Neural cell (in vitro differentiated cells): ENCODE measurements at regions not wholly inside any gene's neighbourhood (a gene's known extent, or its start where the extent isn't known, plus 50 kb on each side); places are given as distances from the start of the nearest gene placed in this dataset.

ENCODE experiments used
- H2AFZ ChIP-seq: fragments of 200-600, 300-800 bp; sonication (generic), shearing (Covaris generic); 2 replicates; pipeline ENCODE4 v1.6.0; 2014; ENCODE audit warnings: low read depth, mild to moderate bottlenecking, antibody characterized with exemption, low read length, moderate library complexity
- H3F3A ChIP-seq: fragments of 200-600 bp; shearing (Covaris generic); 2 replicates; pipeline ENCODE4 v1.6.1; 2016; ENCODE audit warnings: mild to moderate bottlenecking, moderate library complexity, mixed read lengths, antibody characterized with exemption, low read length; ENCODE audit not compliant: insufficient read depth, poor library complexity, severe bottlenecking
- H3K27ac ChIP-seq: fragments of 200-600, 300-800 bp; sonication (generic), shearing (Covaris generic); 2 replicates; pipeline ENCODE4 v1.5.1; 2014; ENCODE audit warnings: mild to moderate bottlenecking, low read length, moderate library complexity
- H3K27me3 ChIP-seq: fragments of 300-800, 200-600 bp; sonication (generic), shearing (Covaris generic); 2 replicates; pipeline ENCODE4 v1.6.0; 2014; ENCODE audit warnings: mild to moderate bottlenecking, low read depth, low read length, moderate library complexity; ENCODE audit not compliant: insufficient read depth
- H3K36me3 ChIP-seq: fragments of 300-800, 200-600 bp; sonication (generic), shearing (Covaris generic); 2 replicates; pipeline ENCODE4 v1.5.1; 2014; ENCODE audit warnings: mild to moderate bottlenecking, antibody characterized with exemption, low read length, moderate library complexity; ENCODE audit not compliant: insufficient read depth
- H3K4me2 ChIP-seq: fragments of 300-800, 200-600 bp; sonication (generic), shearing (Covaris generic); 2 replicates; pipeline ENCODE4 v1.6.0; 2014; ENCODE audit warnings: mild to moderate bottlenecking, low read length
- H3K4me3 ChIP-seq: fragments of 300-800, 200-600 bp; sonication (generic), shearing (Covaris generic); 2 replicates; pipeline ENCODE4 v1.5.1; 2014; ENCODE audit warnings: mild to moderate bottlenecking, low read length, moderate library complexity
- H3K79me2 ChIP-seq: fragments of 200-600 bp; shearing (Covaris generic); replicated peaks from 2 replicates; pipeline ENCODE4 v1.6.0; 2014; ENCODE audit warnings: mild to moderate bottlenecking, low read length, moderate library complexity; ENCODE audit not compliant: insufficient read depth
- H3K9ac ChIP-seq: fragments of 300-800, 200-600 bp; sonication (generic), shearing (Covaris generic); 2 replicates; pipeline ENCODE4 v1.6.1; 2016; ENCODE audit warnings: mild to moderate bottlenecking, low read length, mixed read lengths
- H3K9me2 ChIP-seq: fragments of 200-600 bp; shearing (Covaris generic); 2 replicates; pipeline ENCODE4 v1.6.1; 2016; ENCODE audit warnings: mild to moderate bottlenecking, low read length, mixed read lengths; ENCODE audit not compliant: insufficient read depth
- H3K9me3 ChIP-seq: fragments of 200-600, 300-800 bp; sonication (generic), shearing (Covaris generic); 2 replicates; pipeline ENCODE4 v1.6.1; 2016; ENCODE audit warnings: mild to moderate bottlenecking, mixed run types, low read length, moderate library complexity, mixed read lengths
- H4K20me1 ChIP-seq: fragments of 200-600 bp; shearing (Covaris generic); 2 replicates; pipeline ENCODE4 v1.6.1; 2016; ENCODE audit warnings: mild to moderate bottlenecking, mixed run types; ENCODE audit not compliant: insufficient read depth
- CTCF ChIP-seq: fragments of 450-650 bp; IDR thresholded peaks from 2 replicates; pipeline ENCODE4 v1.5.1; 2014; ENCODE audit warnings: antibody characterized with exemption, mild to moderate bottlenecking, moderate library complexity; ENCODE audit not compliant: poor library complexity, severe bottlenecking
- MXI1 ChIP-seq: fragments of 450-650 bp; conservative IDR thresholded peaks from 2 replicates; pipeline ENCODE4 v1.6.1; 2014; ENCODE audit warnings: antibody characterized with exemption, mild to moderate bottlenecking; ENCODE audit not compliant: poor library complexity, severe bottlenecking
- POLR2AphosphoS5 ChIP-seq: IDR thresholded peaks from 2 replicates; pipeline ENCODE4 v1.6.1; 2012
- RAD21 ChIP-seq: fragments of 450-650 bp; conservative IDR thresholded peaks from 2 replicates; pipeline ENCODE4 v1.6.1; 2014; ENCODE audit warnings: antibody characterized with exemption, mild to moderate bottlenecking, moderate library complexity
- REST ChIP-seq: IDR thresholded peaks from 2 replicates; pipeline ENCODE4 v1.6.1; 2012; ENCODE audit warnings: borderline replicate concordance
- SMC3 ChIP-seq: fragments of 450-650 bp; conservative IDR thresholded peaks from 2 replicates; pipeline ENCODE4 v1.6.1; 2014; ENCODE audit warnings: antibody characterized with exemption, mild to moderate bottlenecking, moderate library complexity; ENCODE audit not compliant: poor library complexity
- TAF1 ChIP-seq: IDR thresholded peaks from 2 replicates; pipeline ENCODE4 v1.6.1; 2012; ENCODE audit warnings: low read depth

- Histone ChIP-seq H3K4me3 (no peak overlapping the region), H3K36me3 (no peaks in the 10 kb centered on the region), H3K27me3 (no peaks in the 10 kb centered on the region), H2AFZ (no peak overlapping the region), H4K20me1 (no peaks in the 10 kb centered on the region), H3K4me2 (no peak overlapping the region), H3F3A (no peaks in the 10 kb centered on the region), H3K27ac (no peak overlapping the region), H3K79me2 (no peaks in the 10 kb centered on the region), H3K9ac (no peak overlapping the region), H3K9me3 (no peaks in the 10 kb centered on the region), H3K9me2 (no peaks in the 10 kb centered on the region)
- no peak for TF ChIP-seq MXI1
- no peak for TF ChIP-seq REST
- no peak for TF ChIP-seq POLR2AphosphoS5
- TF ChIP-seq CTCF: no peak
- no peak for TF ChIP-seq TAF1
Observed at GRCh38 chr3:40864146-40864782, 335.0 kb upstream of the CTNNB1 start.

GRCh38 chr3:40864915-40865314 is 334.4 kb upstream of the CTNNB1 start:
- Histone ChIP-seq H3K36me3 (no peaks in the 10 kb centered on the region), H3K9me2 (no peaks in the 10 kb centered on the region), H3K9me3 (no peaks in the 10 kb centered on the region), H3K79me2 (no peaks in the 10 kb centered on the region), H3F3A (no peaks in the 10 kb centered on the region), H2AFZ (no peak overlapping the region), H3K4me3 (no peak overlapping the region), H3K4me2 (no peak overlapping the region), H3K27ac (no peak overlapping the region), H4K20me1 (no peaks in the 10 kb centered on the region), H3K27me3 (no peaks in the 10 kb centered on the region), H3K9ac (no peak overlapping the region)
- TF ChIP-seq REST (no peak), TAF1 (no peak), RAD21 (no peak), POLR2AphosphoS5 (no peak), MXI1 (no peak), SMC3 (no peak), CTCF (no peak)
